ENCODE measurements at regions not wholly inside any gene's neighbourhood (a gene's known extent, or its start where the extent isn't known, plus 50 kb on each side); places are given as distances from the start of the nearest gene placed in this dataset.
A peak's percentile ranks its signal among the peaks of the same experiment; 100 is the strongest.

GRCh38 chr5:117318528-117318927 is 743.9 kb upstream of the SEMA6A start:
- no peak overlapping the region for H2AFZ ChIP-seq

More at GRCh38 chr5:117318528-117318927, 743.9 kb upstream of the SEMA6A start:
- Mint-ChIP-seq H3K27me3 (ENCODE audit: insufficient read depth, low read depth, poor library complexity) (no peaks in the 10 kb centered on the region), H3K9me3 (no peaks in the 10 kb centered on the region), H3K4me1 (peaks cover 16% of the 10 kb centered on the region), H3K36me3 (ENCODE audit: low read depth) (no peaks in the 10 kb centered on the region), H3K27ac (no peak overlapping the region), H3K4me3 (no peak overlapping the region)
- TF ChIP-seq, protein P1, sequence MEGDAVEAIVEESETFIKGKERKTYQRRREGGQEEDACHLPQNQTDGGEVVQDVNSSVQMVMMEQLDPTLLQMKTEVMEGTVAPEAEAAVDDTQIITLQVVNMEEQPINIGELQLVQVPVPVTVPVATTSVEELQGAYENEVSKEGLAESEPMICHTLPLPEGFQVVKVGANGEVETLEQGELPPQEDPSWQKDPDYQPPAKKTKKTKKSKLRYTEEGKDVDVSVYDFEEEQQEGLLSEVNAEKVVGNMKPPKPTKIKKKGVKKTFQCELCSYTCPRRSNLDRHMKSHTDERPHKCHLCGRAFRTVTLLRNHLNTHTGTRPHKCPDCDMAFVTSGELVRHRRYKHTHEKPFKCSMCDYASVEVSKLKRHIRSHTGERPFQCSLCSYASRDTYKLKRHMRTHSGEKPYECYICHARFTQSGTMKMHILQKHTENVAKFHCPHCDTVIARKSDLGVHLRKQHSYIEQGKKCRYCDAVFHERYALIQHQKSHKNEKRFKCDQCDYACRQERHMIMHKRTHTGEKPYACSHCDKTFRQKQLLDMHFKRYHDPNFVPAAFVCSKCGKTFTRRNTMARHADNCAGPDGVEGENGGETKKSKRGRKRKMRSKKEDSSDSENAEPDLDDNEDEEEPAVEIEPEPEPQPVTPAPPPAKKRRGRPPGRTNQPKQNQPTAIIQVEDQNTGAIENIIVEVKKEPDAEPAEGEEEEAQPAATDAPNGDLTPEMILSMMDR (conservative IDR thresholded peaks at IDR 0.05; ENCODE audit: low read depth in 2 of 2): peak; percentile 66 to 76
- no peak for TF ChIP-seq ZNF114 (CRISPR knock-in tag; IDR thresholded peaks at IDR 0.05)
- no peak for TF ChIP-seq POLR2AphosphoS5 (IDR thresholded peaks at IDR 0.05; ENCODE audit: low read depth)
- TF ChIP-seq, protein P2, sequence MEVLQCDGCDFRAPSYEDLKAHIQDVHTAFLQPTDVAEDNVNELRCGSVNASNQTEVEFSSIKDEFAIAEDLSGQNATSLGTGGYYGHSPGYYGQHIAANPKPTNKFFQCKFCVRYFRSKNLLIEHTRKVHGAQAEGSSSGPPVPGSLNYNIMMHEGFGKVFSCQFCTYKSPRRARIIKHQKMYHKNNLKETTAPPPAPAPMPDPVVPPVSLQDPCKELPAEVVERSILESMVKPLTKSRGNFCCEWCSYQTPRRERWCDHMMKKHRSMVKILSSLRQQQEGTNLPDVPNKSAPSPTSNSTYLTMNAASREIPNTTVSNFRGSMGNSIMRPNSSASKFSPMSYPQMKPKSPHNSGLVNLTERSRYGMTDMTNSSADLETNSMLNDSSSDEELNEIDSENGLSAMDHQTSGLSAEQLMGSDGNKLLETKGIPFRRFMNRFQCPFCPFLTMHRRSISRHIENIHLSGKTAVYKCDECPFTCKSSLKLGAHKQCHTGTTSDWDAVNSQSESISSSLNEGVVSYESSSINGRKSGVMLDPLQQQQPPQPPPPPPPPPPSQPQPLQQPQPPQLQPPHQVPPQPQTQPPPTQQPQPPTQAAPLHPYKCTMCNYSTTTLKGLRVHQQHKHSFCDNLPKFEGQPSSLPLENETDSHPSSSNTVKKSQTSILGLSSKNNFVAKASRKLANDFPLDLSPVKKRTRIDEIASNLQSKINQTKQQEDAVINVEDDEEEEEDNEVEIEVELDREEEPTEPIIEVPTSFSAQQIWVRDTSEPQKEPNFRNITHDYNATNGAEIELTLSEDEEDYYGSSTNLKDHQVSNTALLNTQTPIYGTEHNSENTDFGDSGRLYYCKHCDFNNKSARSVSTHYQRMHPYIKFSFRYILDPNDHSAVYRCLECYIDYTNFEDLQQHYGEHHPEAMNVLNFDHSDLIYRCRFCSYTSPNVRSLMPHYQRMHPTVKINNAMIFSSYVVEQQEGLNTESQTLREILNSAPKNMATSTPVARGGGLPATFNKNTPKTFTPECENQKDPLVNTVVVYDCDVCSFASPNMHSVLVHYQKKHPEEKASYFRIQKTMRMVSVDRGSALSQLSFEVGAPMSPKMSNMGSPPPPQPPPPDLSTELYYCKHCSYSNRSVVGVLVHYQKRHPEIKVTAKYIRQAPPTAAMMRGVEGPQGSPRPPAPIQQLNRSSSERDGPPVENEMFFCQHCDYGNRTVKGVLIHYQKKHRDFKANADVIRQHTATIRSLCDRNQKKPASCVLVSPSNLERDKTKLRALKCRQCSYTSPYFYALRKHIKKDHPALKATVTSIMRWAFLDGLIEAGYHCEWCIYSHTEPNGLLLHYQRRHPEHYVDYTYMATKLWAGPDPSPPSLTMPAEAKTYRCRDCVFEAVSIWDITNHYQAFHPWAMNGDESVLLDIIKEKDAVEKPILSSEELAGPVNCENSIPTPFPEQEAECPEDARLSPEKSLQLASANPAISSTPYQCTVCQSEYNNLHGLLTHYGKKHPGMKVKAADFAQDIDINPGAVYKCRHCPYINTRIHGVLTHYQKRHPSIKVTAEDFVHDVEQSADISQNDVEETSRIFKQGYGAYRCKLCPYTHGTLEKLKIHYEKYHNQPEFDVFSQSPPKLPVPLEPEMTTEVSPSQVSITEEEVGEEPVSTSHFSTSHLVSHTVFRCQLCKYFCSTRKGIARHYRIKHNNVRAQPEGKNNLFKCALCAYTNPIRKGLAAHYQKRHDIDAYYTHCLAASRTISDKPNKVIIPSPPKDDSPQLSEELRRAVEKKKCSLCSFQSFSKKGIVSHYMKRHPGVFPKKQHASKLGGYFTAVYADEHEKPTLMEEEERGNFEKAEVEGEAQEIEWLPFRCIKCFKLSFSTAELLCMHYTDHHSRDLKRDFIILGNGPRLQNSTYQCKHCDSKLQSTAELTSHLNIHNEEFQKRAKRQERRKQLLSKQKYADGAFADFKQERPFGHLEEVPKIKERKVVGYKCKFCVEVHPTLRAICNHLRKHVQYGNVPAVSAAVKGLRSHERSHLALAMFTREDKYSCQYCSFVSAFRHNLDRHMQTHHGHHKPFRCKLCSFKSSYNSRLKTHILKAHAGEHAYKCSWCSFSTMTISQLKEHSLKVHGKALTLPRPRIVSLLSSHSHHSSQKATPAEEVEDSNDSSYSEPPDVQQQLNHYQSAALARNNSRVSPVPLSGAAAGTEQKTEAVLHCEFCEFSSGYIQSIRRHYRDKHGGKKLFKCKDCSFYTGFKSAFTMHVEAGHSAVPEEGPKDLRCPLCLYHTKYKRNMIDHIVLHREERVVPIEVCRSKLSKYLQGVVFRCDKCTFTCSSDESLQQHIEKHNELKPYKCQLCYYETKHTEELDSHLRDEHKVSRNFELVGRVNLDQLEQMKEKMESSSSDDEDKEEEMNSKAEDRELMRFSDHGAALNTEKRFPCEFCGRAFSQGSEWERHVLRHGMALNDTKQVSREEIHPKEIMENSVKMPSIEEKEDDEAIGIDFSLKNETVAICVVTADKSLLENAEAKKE (CRISPR knock-in tag; IDR thresholded peaks at IDR 0.05): 0 out of 2 replicates have a peak, but pooled peaks have one; percentile 11
- no peak overlapping the region for H3K27ac ChIP-seq (ENCODE audit: low read depth)
- no peaks in the 10 kb centered on the region for H3K9me2 ChIP-seq (ENCODE audit: insufficient read depth)
- H3K4me1 ChIP-seq (ENCODE audit: insufficient read depth): peaks cover 8% of the 10 kb centered on the region; the same call in 1 of the 2 replicates
- H3K27me3 ChIP-seq (ENCODE audit: insufficient read depth): no peaks in the 10 kb centered on the region
- ATAC-seq (peak; percentile 93), DNase-seq (ENCODE audit: low spot score) (peak; percentile 81)
- no peaks in the 10 kb centered on the region for H3F3A ChIP-seq (replicated peaks; ENCODE audit: low read depth)
- no peaks in the 10 kb centered on the region for H3K36me3 ChIP-seq (ENCODE audit: insufficient read depth)
- H4K20me1 ChIP-seq (replicated peaks; ENCODE audit: insufficient read depth): no peaks in the 10 kb centered on the region
- H3K4me3 ChIP-seq: no peak overlapping the region
- H3K79me2 ChIP-seq (replicated peaks; ENCODE audit: insufficient read depth): no peaks in the 10 kb centered on the region
- H3K4me2 ChIP-seq: no peak overlapping the region

Measured in GM23338 (cell line).